ENCODE measurements at regions not wholly inside any gene's neighbourhood (a gene's known extent, or its start where the extent isn't known, plus 50 kb on each side); places are given as distances from the start of the nearest gene placed in this dataset.
"Not testable (repeated sequence)": the region's sequence is repeated elsewhere in the genome, so short reads cannot be mapped to it uniquely, and the experiment has no call there.

DNA sequence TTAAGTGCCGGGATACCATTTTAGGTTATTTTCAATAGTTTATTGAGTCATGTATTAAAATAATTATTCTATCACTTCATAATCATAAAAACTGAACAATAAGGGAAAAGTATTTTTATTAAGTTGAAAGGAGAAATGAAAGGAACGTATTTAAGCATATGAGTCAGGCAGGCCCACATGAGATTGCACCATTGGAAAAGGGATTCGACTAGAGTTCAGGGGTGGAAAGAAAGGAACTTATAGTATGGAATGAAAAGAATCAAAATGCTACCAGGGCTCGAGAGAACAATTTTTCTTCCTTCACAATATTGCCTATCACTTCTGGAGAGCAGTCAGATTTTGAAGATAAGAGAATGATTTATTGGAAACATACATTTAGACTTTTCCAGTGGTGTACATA lies 516.5 kb upstream of the NETO1 start:
- DNase-seq: no peak

DNA sequence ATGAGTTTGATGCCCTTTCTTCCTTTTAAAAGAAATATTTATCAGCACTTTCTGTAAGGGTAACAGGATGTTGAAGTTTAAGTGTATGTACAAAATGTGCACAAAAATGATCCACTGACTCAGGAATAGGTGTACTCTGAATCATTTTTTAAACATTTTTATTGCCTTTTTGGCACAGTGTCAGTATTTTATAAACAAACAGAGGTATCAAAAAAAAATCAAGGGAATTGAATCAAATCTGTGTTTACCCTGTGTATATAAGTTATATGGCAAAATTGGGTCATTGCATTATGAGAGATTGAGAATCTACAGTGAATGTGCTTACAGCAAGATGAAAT lies 513.9 kb upstream of the NETO1 start:
- DNase-seq: no peak

DNA sequence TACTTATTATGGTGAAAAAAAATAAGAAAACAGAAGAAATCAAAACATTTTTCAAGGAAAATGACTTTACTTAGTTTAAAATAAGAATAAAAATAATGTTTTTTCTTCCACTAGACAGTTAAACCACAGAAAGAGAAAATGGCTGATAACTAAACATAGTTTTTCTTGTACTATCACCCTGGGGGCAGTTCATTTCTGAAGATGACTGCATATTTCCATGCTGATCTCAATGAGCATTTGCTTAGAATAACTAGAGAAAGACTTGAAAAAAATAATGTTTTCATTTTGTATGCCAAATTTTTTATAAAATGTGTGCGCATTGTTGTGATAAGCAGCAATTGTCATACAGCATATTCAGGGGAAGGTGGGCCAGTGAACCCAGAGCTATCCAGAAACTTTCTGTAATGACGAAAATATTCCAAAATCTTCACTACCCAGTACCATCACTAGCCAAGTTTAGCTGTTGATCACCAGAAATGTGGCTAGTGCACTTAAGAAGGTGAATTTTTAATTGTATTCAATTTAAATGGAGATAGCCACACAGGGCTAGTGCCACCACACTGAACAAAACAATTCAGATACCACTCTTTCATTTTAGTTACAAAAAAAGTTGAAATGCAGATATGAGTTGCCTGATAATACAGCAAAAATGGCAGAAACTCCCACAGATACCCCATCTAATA lies 513.4 kb upstream of the NETO1 start:
- no peak for DNase-seq

DNA sequence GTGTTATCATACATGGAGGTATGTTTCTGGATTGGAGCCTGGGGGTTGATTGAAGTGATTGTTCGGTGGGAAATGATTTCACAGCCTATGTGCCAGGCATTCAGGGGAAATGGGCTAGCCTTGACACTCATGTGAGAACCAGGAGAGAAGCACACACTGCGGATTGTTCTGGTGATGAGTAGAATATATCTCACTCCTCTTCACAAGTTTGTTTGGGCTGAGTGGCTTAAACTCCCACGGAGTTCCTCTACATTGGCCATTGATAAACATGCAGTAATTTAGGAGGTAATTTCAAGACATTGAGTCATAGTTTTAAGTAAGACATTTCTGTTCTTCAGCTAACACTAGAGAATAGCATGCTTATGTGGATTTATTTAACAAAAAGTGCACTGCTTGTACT lies 498.9 kb upstream of the NETO1 start:
- no peak for DNase-seq

DNA sequence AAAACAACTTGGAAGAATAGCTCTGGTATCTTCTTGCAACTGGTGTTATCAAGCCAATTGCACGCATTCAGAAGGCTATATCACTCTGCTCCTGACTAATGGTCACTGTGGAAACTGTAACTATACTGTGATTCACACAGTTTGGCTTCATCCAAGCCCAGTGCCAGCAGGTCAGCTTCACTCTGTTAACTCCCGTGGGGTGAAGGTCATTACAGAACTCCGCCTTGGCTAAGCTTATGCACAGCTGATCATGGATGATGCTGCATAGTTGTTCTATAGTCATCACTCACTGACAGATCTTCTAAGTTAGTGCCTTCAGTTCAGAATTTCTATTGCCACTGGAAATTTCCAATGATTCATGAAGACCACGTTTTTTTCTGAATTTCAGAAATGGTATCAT lies 497.2 kb upstream of the NETO1 start:
- DNase-seq: no peak

DNA sequence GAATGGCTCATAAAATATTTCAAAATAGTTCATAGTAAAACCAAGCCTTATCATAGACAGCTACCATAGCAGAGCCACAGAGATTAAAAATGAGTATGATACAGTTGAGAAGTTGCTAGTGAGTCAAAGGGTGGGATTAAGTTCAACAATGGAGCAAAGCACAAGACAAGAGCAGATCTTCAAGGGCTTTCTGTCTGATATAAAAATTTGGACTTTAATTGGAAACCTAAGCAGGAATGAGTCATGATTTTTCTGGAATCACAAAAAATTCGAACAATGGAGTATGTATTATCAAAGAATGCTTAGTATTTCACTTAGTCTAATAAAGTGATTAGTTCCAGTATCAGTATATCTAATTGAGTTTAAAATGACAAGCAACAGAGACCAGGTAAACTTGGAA lies 487.3 kb upstream of the NETO1 start:
- no peak for DNase-seq

DNA sequence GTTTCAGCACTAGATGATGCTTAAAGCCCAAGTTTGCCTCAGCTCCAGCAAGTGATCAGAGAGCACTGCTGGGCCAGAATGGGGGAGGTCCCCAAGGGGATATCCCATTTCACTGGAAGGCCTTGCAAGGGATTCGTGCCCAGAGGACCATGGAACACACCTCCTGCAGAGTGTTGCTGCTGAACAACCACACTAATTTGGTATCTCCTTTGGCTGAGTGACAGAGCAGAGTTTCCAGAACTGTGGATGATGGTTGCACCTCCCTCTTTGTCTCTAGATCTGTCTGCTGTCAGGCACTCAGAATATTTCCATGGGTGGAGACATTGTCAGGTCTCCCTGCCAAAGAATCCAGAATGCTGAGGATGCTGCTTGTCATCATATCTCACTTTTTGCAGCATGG lies 484.8 kb upstream of the NETO1 start:
- no peak for DNase-seq

DNA sequence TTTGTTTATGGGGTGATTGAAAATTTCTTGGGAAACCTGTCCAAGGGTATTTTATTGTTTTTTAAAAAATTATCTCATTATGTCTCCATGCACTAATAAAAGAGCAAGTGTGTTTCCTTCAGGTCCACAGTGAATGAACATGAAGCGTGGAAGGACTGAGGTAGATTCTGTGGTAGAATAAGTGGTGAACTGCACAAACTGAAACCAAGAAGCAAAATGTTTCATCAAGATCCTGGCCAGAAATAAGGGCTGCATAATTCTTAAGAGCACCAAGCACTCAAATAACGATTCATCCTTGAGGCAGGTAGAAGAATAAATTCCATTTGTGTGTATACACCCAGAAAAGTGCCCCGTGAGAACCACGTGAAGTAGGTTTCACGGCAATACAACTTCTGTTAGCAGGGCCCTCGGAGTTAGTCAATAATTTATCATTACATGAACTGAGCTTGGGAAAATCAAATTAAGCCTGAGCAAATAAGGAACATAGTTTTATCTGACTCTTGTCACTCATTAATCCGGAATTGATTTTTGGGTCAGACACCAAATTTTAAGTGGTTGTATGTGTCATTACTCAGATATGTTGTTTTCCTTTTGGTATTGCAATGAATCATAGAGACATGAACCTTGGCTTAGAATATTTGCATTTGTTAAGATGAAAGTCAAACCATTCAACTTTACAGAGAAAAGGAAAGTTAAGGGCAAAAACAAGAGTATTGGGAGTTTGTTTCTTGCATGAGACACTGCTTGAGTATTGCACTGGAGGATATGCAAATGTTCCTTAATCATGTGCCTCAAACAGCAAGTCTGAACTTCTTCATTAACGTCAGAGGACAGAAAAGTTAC lies 472.6 kb upstream of the NETO1 start:
- DNase-seq: no peak

DNA sequence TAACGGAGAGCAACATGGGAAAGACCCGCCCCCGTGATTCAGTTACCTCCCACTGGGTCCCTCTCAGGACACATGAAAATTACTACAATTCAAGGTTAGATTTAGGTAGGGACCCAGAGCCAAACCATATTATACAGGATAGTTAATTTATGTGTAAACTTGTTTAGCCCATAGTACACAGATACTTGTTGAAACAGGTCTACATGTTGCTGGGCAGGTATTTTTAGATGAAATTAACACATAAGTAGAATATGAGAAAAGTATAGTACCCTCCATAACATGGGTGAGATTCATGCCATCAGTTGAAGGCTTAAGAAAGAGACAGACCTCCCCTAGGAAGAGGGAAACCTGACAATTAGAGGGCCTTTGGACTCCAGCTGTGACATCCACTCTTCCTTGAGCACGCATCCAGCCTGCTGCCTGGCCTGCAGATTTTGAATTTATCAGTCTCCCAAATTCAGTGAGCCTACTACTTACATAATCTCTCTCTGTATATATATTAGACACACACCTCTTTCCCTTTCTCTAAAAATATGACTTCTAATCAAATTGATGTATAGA lies 463.5 kb upstream of the NETO1 start:
- no peak for DNase-seq

DNA sequence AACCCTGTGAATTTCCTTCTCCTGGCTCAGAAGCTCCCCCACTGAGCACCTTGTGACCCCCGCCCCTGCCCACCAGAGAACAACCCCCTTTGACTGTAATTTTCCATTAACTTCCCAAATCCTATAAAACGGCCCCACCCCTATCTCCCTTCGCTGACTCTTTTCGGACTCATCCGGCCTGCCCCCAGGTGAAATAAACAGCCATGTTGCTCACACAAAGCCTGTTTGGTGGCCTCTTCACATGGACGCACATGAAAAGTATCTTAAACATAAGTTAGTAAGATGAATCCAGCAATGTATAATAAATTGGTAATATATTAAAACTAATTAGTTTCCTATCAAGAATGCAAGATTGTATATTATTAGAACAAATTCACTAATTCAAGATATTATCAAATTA lies 462.3 kb upstream of the NETO1 start:
- DNase-seq: not testable (repeated sequence)

DNA sequence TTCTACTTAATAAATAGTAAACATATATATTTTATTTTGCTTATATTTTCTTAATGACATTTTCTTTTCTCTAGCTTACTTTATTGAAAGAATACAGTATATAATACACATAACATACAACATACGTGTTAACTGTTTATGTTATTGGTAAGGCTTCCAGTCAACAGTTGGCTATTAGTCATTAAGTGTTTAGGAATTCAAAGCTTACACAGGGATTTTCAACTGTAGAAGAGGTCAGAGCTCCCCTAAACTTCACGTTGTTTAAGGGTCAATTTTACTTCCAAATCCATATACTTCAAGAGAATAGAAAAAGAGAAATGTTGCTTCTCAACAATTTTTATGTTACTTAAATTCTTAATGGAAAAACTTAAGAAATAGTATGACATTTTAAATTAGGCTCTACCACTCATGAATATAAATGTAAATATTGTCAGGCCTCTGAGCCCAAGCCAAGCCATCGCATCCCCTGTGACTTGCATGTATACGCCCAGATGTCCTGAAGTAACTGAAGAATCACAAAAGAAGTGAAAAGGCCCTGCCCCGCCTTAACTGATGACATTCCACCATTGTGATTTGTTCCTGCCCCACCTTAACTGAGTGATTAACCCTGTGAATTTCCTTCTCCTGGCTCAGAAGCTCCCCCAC lies 456.5 kb upstream of the NETO1 start:
- not testable (repeated sequence) for DNase-seq

DNA sequence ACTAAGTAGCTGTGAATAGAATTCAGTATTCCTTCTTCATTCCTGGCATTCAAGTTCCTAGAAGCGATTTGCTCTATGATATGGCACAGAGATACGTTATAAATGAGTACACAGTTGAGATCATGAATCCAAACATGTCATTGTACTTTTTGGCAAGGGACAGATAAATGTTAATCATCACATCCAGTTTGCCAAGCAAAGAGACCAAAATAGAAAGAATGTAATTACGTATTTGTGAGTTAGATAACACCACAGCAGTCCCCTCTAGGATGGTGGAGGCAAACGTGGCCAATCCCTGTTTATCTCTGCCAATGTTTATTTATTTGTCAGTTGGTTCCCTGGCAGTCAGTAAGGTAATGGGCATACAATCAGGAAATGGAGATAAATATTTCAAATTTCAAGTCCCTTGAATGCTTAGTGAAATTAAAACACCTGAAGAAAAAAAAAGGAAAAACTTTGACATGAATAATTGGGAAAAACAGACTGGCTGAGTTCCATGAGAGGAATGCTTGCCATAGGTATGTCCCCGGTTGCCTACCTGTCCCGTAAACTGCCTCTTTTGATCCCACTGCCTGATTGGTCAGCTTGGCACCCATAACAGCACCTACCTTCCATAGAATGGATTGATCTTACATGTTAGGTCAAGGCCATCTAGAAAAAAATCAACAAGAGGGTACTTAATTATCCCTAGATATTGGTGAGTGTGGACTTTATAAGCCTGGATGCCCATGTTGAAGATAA lies 451.1 kb upstream of the NETO1 start:
- no peak for DNase-seq

DNA sequence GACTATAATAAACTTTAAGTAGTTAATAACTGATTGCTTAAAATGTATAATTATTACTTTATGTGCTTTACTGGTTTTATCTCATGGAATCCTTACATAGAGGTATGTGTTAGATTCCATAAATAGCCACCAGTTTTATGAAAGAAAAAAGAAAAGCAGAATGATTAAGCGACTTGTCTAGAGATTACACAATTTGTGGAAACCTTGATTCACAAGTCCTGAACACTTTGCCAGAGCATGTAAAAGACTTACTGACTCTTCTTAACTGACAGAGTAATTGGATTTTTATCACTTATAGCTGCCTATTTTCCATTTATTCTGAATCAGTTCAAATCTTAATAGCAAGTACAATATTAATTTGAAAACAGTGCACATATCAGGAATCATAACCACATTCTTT lies 448.7 kb upstream of the NETO1 start:
- no peak for DNase-seq

DNA sequence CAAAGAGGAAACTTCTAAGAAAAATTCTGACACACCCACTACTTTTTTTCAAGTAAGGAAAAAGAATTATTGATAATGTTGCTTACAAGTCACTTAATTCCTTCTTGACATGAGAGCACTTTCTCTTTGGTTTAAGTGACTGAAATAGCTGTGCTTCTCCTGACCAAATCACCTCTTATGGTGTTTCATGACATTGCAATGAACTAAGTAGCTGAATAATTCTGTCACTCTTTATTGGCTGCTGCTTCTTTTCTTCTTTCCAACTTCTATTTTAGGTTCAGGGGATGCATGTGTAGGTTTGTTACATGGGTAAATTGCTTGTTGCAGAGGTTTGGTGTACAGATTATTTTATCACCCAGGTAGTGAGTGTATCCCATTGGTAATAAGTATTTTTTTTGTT lies 447.6 kb upstream of the NETO1 start:
- no peak for DNase-seq

DNA sequence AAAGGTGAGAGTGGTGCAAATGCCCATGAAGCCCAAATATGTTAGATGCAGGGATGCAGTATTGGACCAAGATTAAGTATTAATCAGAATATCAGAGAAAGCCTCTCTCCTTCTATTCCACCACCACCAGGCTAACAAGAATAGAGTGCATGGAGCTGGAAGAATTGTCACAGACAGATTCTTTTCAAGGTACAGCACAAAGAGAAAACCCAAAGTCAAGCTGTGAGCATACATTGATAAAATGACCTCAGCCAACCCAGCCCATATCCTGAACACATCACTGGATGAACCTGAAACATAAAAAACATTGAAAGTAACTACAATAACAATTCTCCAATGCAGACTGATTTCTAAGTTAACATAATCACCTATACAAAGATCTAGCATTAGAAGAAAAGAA lies 445.7 kb upstream of the NETO1 start:
- DNase-seq: no peak

DNA sequence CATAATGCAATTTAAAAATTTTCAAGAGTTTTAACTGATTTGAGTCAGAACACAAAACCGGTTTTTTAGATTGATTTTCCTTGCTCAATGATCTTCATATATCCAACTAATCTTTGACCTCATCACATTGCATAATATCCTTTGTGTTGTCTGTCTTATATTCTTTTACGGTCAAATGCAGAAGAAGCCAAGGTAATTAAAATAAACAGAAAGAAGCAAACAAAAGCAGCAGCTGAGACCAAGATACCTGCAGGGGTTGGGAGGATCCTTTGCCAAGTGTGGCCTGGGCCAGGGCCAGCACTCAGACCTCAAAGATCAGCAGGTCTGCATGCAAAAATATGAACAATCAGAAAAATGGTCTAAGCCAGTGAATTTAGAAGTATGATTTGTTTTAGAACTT lies 428.9 kb upstream of the NETO1 start:
- no peak for DNase-seq

DNA sequence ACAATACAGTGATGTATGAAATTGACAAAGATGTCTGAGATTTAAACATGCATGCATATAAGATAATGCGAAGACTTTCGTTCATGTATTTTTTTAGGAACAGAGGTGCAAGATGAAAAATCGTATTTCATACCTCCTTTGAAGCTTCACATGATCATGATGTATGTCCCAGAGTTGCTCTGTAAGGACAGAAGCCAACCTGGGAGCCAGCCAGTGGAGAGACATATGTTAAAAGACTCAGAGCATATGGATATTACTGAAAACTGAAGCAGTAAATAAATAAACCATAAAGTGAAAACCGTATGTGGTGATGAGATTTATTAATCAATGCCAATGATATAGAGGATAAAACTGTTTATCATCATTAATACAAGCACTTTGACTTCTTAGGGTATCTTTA lies 424.4 kb upstream of the NETO1 start:
- DNase-seq: no peak

DNA sequence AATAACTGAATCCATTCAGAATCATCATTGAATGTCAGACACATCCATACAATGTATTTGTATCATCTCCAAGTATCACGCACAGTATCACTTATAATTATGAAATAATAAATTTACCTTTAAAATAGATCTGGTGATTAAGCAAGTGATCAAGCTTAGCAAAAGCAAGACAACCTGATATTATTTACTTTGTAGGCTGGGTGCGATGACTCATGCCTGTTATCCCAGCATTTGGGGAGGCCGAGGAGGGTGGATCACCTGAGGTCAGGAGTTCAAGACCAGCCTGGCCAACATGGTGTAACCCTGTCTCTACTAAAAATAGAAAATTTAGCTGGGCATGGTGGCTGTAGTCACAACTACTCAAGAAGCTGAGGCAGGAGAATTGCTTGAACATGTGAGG lies 421.0 kb upstream of the NETO1 start:
- DNase-seq: no peak

DNA sequence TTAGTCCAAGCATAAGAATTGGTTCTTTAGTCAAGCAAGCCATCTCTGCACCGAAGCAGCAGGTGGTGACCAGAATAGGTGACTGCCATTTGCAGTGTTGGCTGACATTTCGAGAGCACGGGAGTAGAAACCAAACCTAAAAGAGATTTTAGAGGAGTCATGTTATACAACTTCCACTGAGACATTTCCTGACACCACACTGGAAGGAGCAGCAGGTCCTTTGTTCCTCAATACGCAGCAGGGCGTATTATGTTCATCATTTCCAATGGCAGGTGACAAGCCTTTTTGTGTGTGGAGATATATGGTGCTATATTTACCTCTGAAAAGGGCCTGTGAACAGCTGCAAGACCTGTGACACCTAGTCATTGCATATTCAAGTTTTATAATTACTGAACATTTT lies 418.8 kb upstream of the NETO1 start:
- DNase-seq: no peak

DNA sequence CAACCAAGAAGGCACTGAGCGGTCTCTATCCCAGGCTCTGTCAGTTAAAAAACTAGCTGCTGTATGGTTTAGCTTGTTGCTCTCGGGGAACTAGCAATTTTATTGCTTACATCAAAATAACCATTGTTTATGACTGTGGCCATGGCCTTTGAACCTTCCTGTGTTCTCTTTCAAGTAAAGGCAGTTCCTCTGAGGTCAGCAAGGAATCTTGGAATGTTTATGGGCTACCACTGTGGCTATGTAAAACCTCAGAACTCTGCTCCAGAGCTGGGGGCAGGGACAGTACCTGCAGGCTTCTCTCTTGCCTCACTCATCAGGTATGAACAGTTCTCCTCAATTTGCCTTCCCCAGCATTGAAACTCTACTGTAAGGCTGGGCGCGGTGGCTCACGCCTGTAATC lies 416.0 kb upstream of the NETO1 start:
- no peak for DNase-seq

DNA sequence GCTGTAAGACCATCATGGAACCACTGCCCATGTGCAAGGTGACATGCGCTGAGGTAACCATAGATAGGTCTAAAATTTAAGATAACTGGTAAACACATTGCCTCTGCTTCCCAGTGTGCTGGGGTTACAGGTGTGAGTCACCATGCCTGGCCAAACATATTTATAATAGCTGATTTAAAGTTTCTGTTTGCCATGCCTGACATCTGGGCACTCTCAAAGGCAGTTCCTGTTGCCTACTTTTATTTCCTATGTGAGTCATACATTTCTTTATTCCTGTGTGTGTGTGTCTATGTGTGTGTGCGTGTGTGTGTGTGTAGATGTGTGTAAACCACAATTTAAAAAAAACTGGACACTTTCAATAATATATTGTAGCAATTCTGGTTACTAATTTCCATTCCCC lies 415.2 kb upstream of the NETO1 start:
- DNase-seq: no peak

DNA sequence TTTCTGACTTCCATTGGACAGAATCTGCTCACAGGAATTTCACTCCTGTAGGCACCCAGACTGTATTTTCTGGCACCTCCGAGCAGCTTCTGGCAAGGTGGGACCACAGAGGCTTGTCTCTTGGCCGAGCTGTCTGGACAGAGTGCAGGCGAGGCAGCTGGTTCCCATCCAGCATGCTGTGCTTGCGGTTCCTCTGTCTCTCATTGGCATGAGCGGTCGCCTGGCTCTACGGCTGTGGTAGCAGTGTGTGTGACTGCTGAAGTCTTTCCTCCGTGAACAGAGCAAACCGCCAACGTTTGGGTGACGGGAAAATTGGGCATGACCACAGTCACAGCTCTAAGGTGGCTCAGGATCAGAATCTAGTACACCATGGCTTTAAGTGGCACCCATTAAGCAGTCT lies 411.7 kb upstream of the NETO1 start:
- DNase-seq: no peak

Measured in hematopoietic multipotent progenitor cell treated with erythropoietin and hydrocortisone succinate and interleukin-3 and kit ligand, for 4 days (in vitro differentiated cells).